Tibial artery (tissue), 4 donors: ENCODE measurements at regions not wholly inside any gene's neighbourhood (a gene's known extent, or its start where the extent isn't known, plus 50 kb on each side); places are given as distances from the start of the nearest gene placed in this dataset.

Source experiments
- DNase-seq, 2 donors: peaks; one replicate each; pipeline ENCODE4 v3.0.0-alpha.2; 2019
- H3K27ac ChIP-seq, 2 donors: fragments of 200-600 bp; sonication (generic) in 1 of 2; 1 replicate in 1 of 2; 2 replicates in 1 of 2; pipeline ENCODE4 v1.5.1; 2018 to 2019; ENCODE audit warnings: mild to moderate bottlenecking in 1 of 2
- H3K27me3 ChIP-seq, 2 donors: fragments of 200-600 bp; sonication (generic) in 1 of 2; one replicate each; pipeline versions ENCODE4 v1.5.1 to v1.6.0; 2016 to 2019
- H3K36me3 ChIP-seq, 3 donors: fragments of 200-600 bp; sonication (generic) in 2 of 3; one replicate each; pipeline ENCODE4 v1.5.1; 2016 to 2019; ENCODE audit warnings: mild to moderate bottlenecking in 2 of 3
- H3K4me1 ChIP-seq, 4 donors: fragments of 200-600 bp; sonication (generic) in 2 of 4; 1 replicate in 3 of 4; 2 replicates in 1 of 4; pipeline ENCODE4 v1.5.1; 2016 to 2019
- H3K4me3 ChIP-seq, 2 donors: fragments of 200-600 bp; sonication (generic) in 1 of 2; 1 replicate in 1 of 2; 2 replicates in 1 of 2; pipeline ENCODE4 v1.5.1; 2018 to 2019; ENCODE audit warnings: mild to moderate bottlenecking in 2 of 2
- H3K9me3 ChIP-seq, 3 donors: fragments of 200-600 bp; sonication (generic) in 1 of 3; one replicate each; pipeline ENCODE4 v1.5.1; 2016 to 2019
- CTCF ChIP-seq, 2 experiments: fragments of 200-600 bp in 1 of 2; fragments of 450-650 bp in 1 of 2; IDR thresholded peaks; one replicate each; pipeline ENCODE4 v1.5.1; 2017 to 2019; ENCODE audit warnings: antibody characterized with exemption in 2 of 2, mild to moderate bottlenecking in 1 of 2, moderate library complexity in 1 of 2
- intact Hi-C: fragments of 100-400 bp; cut with DNase I; formaldehyde crosslinking; loops from one replicate; pipeline ENCODE4 v1.15.0; 2023; ENCODE audit warnings: low total_unique reads

GRCh38 chr3:144775551-144775950 is 803.9 kb downstream of the DIPK2A start:
- intact Hi-C loops: no loop called here
- no peak for DNase-seq
- Histone ChIP-seq H3K36me3 (no peaks in the 10 kb centered on the region), H3K9me3 (no peaks in the 10 kb centered on the region), H3K4me3 (no peak overlapping the region), H3K27me3 (no peaks in the 10 kb centered on the region), H3K27ac (no peak overlapping the region), H3K4me1 (no peaks in the 10 kb centered on the region)
- no peak for TF ChIP-seq CTCF (IDR thresholded peaks at IDR 0.05)

GRCh38 chr3:144777906-144778305 is 806.3 kb downstream of the DIPK2A start:
- Histone ChIP-seq H3K36me3 (no peaks in the 10 kb centered on the region), H3K4me1 (no peaks in the 10 kb centered on the region), H3K27ac (no peak overlapping the region), H3K9me3 (no peaks in the 10 kb centered on the region), H3K27me3 (no peaks in the 10 kb centered on the region), H3K4me3 (no peak overlapping the region)
- DNase-seq: no peak
- no peak for TF ChIP-seq CTCF (IDR thresholded peaks at IDR 0.05)
- intact Hi-C loops: no loop called here

- no peaks in the 10 kb centered on the region for H3K36me3 ChIP-seq
- no peaks in the 10 kb centered on the region for H3K9me3 ChIP-seq
- no peaks in the 10 kb centered on the region for H3K4me1 ChIP-seq
- no peak overlapping the region for H3K27ac ChIP-seq
- intact Hi-C loops: no loop called here
- H3K4me3 ChIP-seq: no peak overlapping the region
- no peak for TF ChIP-seq CTCF (IDR thresholded peaks at IDR 0.05)
- H3K27me3 ChIP-seq: no peaks in the 10 kb centered on the region
- no peak for DNase-seq
Measured at GRCh38 chr3:144791034-144791433, 819.4 kb downstream of the DIPK2A start.

GRCh38 chr3:144801890-144802289 is 830.3 kb downstream of the DIPK2A start:
- H3K9me3 ChIP-seq: no peaks in the 10 kb centered on the region
- no peaks in the 10 kb centered on the region for H3K36me3 ChIP-seq
- H3K4me1 ChIP-seq: no peaks in the 10 kb centered on the region
- DNase-seq: no peak
- H3K27ac ChIP-seq: no peak overlapping the region
- TF ChIP-seq CTCF (IDR thresholded peaks at IDR 0.05): no peak
- intact Hi-C loops: no loop called here
- H3K4me3 ChIP-seq: no peak overlapping the region
- no peaks in the 10 kb centered on the region for H3K27me3 ChIP-seq

GRCh38 chr3:144809380-144809779 is 837.8 kb downstream of the DIPK2A start:
- Histone ChIP-seq H3K27me3 (no peaks in the 10 kb centered on the region), H3K36me3 (no peaks in the 10 kb centered on the region), H3K9me3 (no peaks in the 10 kb centered on the region), H3K27ac (no peak overlapping the region), H3K4me1 (no peaks in the 10 kb centered on the region), H3K4me3 (no peak overlapping the region)
- TF ChIP-seq CTCF (IDR thresholded peaks at IDR 0.05): no peak
- no peak for DNase-seq
- intact Hi-C loops: no loop called here

GRCh38 chr3:144810160-144810559 is 838.5 kb downstream of the DIPK2A start:
- DNase-seq: no peak
- H3K36me3 ChIP-seq: no peaks in the 10 kb centered on the region
- intact Hi-C loops: no loop called here
- H3K4me3 ChIP-seq: no peak overlapping the region
- H3K4me1 ChIP-seq: no peaks in the 10 kb centered on the region
- H3K27ac ChIP-seq: no peak overlapping the region
- TF ChIP-seq CTCF (IDR thresholded peaks at IDR 0.05): no peak
- H3K27me3 ChIP-seq: no peaks in the 10 kb centered on the region
- no peaks in the 10 kb centered on the region for H3K9me3 ChIP-seq
